Uterus (tissue), 2 donors: ENCODE measurements at regions not wholly inside any gene's neighbourhood (a gene's known extent, or its start where the extent isn't known, plus 50 kb on each side); places are given as distances from the start of the nearest gene placed in this dataset.

Source experiments
- CTCF ChIP-seq, 4 experiments: fragments of 200-600 bp in 2 of 4; fragments of 450-650 bp in 2 of 4; sonication (generic) in 2 of 4; IDR thresholded peaks; one replicate each; pipeline ENCODE4 v1.5.1; 2016 to 2019; ENCODE audit warnings: antibody characterized with exemption in 4 of 4, mild to moderate bottlenecking in 2 of 4, moderate library complexity in 1 of 4
- POLR2A ChIP-seq, 2 donors: fragments of 450-650 bp; IDR thresholded peaks; one replicate each; pipeline ENCODE4 v1.6.1; 2016; ENCODE audit warnings: antibody characterized with exemption in 2 of 2, mild to moderate bottlenecking in 1 of 2, moderate library complexity in 1 of 2

- no peak for TF ChIP-seq POLR2A (IDR thresholded peaks at IDR 0.05)
- TF ChIP-seq CTCF (IDR thresholded peaks at IDR 0.05) = peak in 3 of 4 experiments; percentile 8 to 38 (median 10)
Measured at GRCh38 chr2:20916604-20917286, 93.8 kb upstream of the LDAH start.
